ENCODE measurements at regions not wholly inside any gene's neighbourhood (a gene's known extent, or its start where the extent isn't known, plus 50 kb on each side); places are given as distances from the start of the nearest gene placed in this dataset.

- Mint-ChIP-seq H3K36me3 (ENCODE audit: low read depth, unreplicated experiment) (no peaks in the 10 kb centered on the region), H3K27ac (ENCODE audit: unreplicated experiment) (no peak overlapping the region), H3K4me3 (ENCODE audit: unreplicated experiment) (no peak overlapping the region), H3K4me1 (ENCODE audit: unreplicated experiment) (no peaks in the 10 kb centered on the region), H3K27me3 (ENCODE audit: unreplicated experiment) (no peaks in the 10 kb centered on the region), H3K9me3 (ENCODE audit: unreplicated experiment) (no peaks in the 10 kb centered on the region)
- DNase-seq (ENCODE audit: low spot score) = no peak
- TF ChIP-seq CTCF (IDR thresholded peaks at IDR 0.05; ENCODE audit: unreplicated experiment) = no peak
These were observed 341.0 kb downstream of the MEIS1 start for GRCh38 chr2:66775730-66776422.

- H3K36me3 Mint-ChIP-seq (ENCODE audit: low read depth, unreplicated experiment) = no peaks in the 10 kb centered on the region
- no peak for TF ChIP-seq CTCF (IDR thresholded peaks at IDR 0.05; ENCODE audit: unreplicated experiment)
- no peak overlapping the region for H3K27ac Mint-ChIP-seq (ENCODE audit: unreplicated experiment)
- no peak for DNase-seq (ENCODE audit: low spot score)
- H3K27me3 Mint-ChIP-seq (ENCODE audit: unreplicated experiment) = no peaks in the 10 kb centered on the region
- H3K4me1 Mint-ChIP-seq (ENCODE audit: unreplicated experiment) = no peaks in the 10 kb centered on the region
- H3K4me3 Mint-ChIP-seq (ENCODE audit: unreplicated experiment) = no peak overlapping the region
- no peaks in the 10 kb centered on the region for H3K9me3 Mint-ChIP-seq (ENCODE audit: unreplicated experiment)
These were observed 346.9 kb downstream of the MEIS1 start for GRCh38 chr2:66781804-66782203.

GRCh38 chr2:66782780-66783361 is 347.9 kb downstream of the MEIS1 start:
- TF ChIP-seq CTCF (IDR thresholded peaks at IDR 0.05; ENCODE audit: unreplicated experiment) = no peak
- Mint-ChIP-seq H3K27me3 (ENCODE audit: unreplicated experiment) (no peaks in the 10 kb centered on the region), H3K27ac (ENCODE audit: unreplicated experiment) (no peak overlapping the region), H3K9me3 (ENCODE audit: unreplicated experiment) (no peaks in the 10 kb centered on the region), H3K36me3 (ENCODE audit: low read depth, unreplicated experiment) (no peaks in the 10 kb centered on the region), H3K4me1 (ENCODE audit: unreplicated experiment) (no peaks in the 10 kb centered on the region), H3K4me3 (ENCODE audit: unreplicated experiment) (no peak overlapping the region)
- no peak for DNase-seq (ENCODE audit: low spot score)

DNA sequence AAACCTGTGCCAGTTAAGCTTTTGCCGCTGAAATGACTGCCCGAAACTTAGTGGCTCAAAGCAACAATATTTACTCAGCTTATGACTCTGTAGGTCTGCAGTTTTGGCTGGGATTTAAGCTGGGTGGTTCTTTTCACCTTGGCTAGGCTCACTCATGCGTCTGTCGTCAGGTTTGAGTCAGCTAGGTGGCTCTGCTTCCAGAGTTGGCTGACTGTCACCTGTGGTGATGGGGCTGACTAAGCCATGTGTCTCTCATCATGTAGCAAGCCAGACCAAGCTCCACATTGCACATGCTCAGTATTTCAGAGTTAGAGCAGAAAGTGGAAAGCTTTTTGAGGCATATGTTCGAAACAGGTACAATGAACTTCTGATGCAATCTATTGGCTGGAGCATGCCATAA is 354.8 kb downstream of the MEIS1 start:
- no peak for TF ChIP-seq CTCF (IDR thresholded peaks at IDR 0.05; ENCODE audit: unreplicated experiment)
- H3K27me3 Mint-ChIP-seq (ENCODE audit: unreplicated experiment) = no peaks in the 10 kb centered on the region
- no peaks in the 10 kb centered on the region for H3K36me3 Mint-ChIP-seq (ENCODE audit: low read depth, unreplicated experiment)
- H3K27ac Mint-ChIP-seq (ENCODE audit: unreplicated experiment) = no peak overlapping the region
- H3K4me3 Mint-ChIP-seq (ENCODE audit: unreplicated experiment) = no peak overlapping the region
- H3K9me3 Mint-ChIP-seq (ENCODE audit: unreplicated experiment) = no peaks in the 10 kb centered on the region
- DNase-seq (ENCODE audit: low spot score) = no peak
- H3K4me1 Mint-ChIP-seq (ENCODE audit: unreplicated experiment) = peaks cover 6% of the 10 kb centered on the region

DNA sequence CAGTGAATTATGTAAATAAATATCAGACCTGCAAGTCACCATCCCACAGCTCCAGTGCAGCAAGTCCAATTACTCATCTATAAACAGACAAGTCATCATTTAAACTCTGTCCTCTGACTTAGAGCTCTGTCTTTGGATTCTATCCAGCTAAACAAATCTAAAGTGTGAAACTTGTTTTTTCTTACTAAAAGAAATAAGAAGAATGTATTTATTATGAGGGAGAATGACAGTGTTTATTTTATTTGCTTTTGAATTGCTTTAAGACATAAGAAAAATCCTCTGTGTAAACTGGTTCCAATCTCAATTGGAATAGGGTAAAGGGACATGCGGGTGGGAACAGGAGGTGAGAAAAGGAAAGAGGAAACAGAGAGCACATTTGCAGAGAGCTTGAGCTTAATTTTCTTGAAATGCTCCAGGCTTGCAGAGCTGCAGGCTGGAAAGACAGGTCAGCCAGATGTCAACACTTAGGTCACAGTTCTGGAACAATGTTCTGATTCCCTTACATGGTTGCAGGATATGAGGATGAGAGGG is 355.8 kb downstream of the MEIS1 start:
- no peaks in the 10 kb centered on the region for H3K9me3 Mint-ChIP-seq (ENCODE audit: unreplicated experiment)
- peaks cover 6% of the 10 kb centered on the region for H3K4me1 Mint-ChIP-seq (ENCODE audit: unreplicated experiment)
- no peak overlapping the region for H3K4me3 Mint-ChIP-seq (ENCODE audit: unreplicated experiment)
- H3K27me3 Mint-ChIP-seq (ENCODE audit: unreplicated experiment) = no peaks in the 10 kb centered on the region
- TF ChIP-seq CTCF (IDR thresholded peaks at IDR 0.05; ENCODE audit: unreplicated experiment) = no peak
- DNase-seq (ENCODE audit: low spot score) = no peak
- H3K27ac Mint-ChIP-seq (ENCODE audit: unreplicated experiment) = no peak overlapping the region
- no peaks in the 10 kb centered on the region for H3K36me3 Mint-ChIP-seq (ENCODE audit: low read depth, unreplicated experiment)

Data from endothelial cell (in vitro differentiated cells).